ENCODE measurements at regions not wholly inside any gene's neighbourhood (a gene's known extent, or its start where the extent isn't known, plus 50 kb on each side); places are given as distances from the start of the nearest gene placed in this dataset.
"Not testable (repeated sequence)": the region's sequence is repeated elsewhere in the genome, so short reads cannot be mapped to it uniquely, and the experiment has no call there.

DNA sequence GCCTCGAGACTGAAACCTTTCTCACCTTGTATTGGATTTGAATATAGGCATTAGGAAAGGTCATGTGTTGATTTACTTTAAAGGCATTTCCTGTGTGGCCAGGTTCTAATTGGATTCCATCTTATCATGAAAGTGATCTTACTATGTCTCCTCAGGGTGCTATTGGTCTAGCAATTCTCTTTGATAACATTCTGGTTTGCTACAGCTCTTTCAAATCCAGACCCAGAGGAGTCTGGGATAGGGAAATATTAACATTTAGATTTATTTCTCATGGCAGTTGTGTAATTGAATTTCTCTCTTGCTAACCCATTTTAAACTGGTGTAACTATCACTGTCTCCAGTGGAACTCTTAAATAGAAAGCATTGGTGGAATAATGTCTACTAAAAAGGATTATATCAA lies 69.9 kb upstream of the NMUR2 start:
- Histone ChIP-seq H3K27ac (no peak overlapping the region), H3K4me2 (no peak overlapping the region), H3K4me3 (no peak overlapping the region), H3K9me3 (no peaks in the 10 kb centered on the region), H3K4me1 (no peaks in the 10 kb centered on the region)
- ChIA-PET CTCF (no interaction called here), POLR2A (no interaction called here)
- ATAC-seq = no peak
- no peak for DNase-seq (ENCODE audit: low read depth in 1 of 2, low spot score in 1 of 2)
- FAIRE-seq = no peak
- TF ChIP-seq ZSCAN20 (CRISPR knock-in tag; IDR thresholded peaks at IDR 0.05) (no peak), RCOR1 (IDR thresholded peaks at IDR 0.05; ENCODE audit: low read depth, low read length) (no peak), NFE2L2 (conservative IDR thresholded peaks at IDR 0.05; ENCODE audit: low read length) (no peak), MAZ (IDR thresholded peaks at IDR 0.05; ENCODE audit: borderline replicate concordance, low read depth, low read length) (no peak), RARB (CRISPR knock-in tag; IDR thresholded peaks at IDR 0.05) (no peak), ZC3H11A (IDR thresholded peaks at IDR 0.05) (no peak), JUNB (IDR thresholded peaks at IDR 0.05) (no peak), CBX8 (IDR thresholded peaks at IDR 0.05) (no peak), ESRRA (IDR thresholded peaks at IDR 0.05; ENCODE audit: borderline replicate concordance, low read length) (no peak)
- TF ChIP-seq, protein P1, sequence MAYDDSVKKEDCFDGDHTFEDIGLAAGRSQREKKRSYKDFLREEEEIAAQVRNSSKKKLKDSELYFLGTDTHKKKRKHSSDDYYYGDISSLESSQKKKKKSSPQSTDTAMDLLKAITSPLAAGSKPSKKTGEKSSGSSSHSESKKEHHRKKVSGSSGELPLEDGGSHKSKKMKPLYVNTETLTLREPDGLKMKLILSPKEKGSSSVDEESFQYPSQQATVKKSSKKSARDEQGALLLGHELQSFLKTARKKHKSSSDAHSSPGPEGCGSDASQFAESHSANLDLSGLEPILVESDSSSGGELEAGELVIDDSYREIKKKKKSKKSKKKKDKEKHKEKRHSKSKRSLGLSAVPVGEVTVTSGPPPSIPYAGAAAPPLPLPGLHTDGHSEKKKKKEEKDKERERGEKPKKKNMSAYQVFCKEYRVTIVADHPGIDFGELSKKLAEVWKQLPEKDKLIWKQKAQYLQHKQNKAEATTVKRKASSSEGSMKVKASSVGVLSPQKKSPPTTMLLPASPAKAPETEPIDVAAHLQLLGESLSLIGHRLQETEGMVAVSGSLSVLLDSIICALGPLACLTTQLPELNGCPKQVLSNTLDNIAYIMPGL (CRISPR knock-in tag; IDR thresholded peaks at IDR 0.05; ENCODE audit: borderline replicate concordance) = no peak
- TF ChIP-seq, protein P2, sequence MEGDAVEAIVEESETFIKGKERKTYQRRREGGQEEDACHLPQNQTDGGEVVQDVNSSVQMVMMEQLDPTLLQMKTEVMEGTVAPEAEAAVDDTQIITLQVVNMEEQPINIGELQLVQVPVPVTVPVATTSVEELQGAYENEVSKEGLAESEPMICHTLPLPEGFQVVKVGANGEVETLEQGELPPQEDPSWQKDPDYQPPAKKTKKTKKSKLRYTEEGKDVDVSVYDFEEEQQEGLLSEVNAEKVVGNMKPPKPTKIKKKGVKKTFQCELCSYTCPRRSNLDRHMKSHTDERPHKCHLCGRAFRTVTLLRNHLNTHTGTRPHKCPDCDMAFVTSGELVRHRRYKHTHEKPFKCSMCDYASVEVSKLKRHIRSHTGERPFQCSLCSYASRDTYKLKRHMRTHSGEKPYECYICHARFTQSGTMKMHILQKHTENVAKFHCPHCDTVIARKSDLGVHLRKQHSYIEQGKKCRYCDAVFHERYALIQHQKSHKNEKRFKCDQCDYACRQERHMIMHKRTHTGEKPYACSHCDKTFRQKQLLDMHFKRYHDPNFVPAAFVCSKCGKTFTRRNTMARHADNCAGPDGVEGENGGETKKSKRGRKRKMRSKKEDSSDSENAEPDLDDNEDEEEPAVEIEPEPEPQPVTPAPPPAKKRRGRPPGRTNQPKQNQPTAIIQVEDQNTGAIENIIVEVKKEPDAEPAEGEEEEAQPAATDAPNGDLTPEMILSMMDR (IDR thresholded peaks at IDR 0.05) = no peak
- TF ChIP-seq, protein P3, sequence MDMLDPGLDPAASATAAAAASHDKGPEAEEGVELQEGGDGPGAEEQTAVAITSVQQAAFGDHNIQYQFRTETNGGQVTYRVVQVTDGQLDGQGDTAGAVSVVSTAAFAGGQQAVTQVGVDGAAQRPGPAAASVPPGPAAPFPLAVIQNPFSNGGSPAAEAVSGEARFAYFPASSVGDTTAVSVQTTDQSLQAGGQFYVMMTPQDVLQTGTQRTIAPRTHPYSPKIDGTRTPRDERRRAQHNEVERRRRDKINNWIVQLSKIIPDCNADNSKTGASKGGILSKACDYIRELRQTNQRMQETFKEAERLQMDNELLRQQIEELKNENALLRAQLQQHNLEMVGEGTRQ (IDR thresholded peaks at IDR 0.05) = no peak
- 0% methylated on average over 1 of the region's 1 CpG for WGBS (ENCODE audit: missing lambda C conversion rate)

DNA sequence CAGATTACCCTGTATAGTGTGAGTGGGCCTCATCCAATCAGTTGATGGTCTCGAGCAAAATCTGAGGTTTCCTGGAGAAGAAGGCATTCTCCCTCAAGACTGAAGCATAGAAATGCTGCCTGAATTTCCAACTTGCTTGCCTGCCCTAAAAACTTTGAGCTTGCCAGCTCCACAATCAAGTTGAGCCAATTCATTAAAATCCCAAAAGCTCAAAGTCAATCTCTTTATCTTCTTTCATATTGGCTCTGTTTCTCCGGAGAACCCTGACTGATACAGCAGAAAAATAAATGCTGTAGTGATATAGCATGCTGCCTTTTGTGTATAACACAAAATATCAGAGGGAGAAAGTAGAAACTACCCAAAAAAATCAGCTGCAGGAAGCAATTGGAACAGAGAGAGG lies 72.5 kb upstream of the NMUR2 start:
- ChIA-PET CTCF (no interaction called here), POLR2A (no interaction called here)
- TF ChIP-seq POLR2AphosphoS2 (conservative IDR thresholded peaks at IDR 0.05; ENCODE audit: low read length) = no peak
- no peak for TF ChIP-seq CHD2 (IDR thresholded peaks at IDR 0.05; ENCODE audit: low read length, partially characterized antibody)
- TF ChIP-seq, protein P4, sequence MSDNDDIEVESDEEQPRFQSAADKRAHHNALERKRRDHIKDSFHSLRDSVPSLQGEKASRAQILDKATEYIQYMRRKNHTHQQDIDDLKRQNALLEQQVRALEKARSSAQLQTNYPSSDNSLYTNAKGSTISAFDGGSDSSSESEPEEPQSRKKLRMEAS (IDR thresholded peaks at IDR 0.05) = no peak
- no peak for TF ChIP-seq RAD21 (conservative IDR thresholded peaks at IDR 0.05 in 1 of 2, IDR thresholded peaks at IDR 0.05 in 1 of 2)
- TF ChIP-seq SMC3 (IDR thresholded peaks at IDR 0.05) = no peak
- TF ChIP-seq POLR2A (IDR thresholded peaks at IDR 0.05; ENCODE audit: low read length) = no peak
- TF ChIP-seq BHLHE40 (IDR thresholded peaks at IDR 0.05; ENCODE audit: low read depth, low read length) = no peak
- TF ChIP-seq, protein P5, sequence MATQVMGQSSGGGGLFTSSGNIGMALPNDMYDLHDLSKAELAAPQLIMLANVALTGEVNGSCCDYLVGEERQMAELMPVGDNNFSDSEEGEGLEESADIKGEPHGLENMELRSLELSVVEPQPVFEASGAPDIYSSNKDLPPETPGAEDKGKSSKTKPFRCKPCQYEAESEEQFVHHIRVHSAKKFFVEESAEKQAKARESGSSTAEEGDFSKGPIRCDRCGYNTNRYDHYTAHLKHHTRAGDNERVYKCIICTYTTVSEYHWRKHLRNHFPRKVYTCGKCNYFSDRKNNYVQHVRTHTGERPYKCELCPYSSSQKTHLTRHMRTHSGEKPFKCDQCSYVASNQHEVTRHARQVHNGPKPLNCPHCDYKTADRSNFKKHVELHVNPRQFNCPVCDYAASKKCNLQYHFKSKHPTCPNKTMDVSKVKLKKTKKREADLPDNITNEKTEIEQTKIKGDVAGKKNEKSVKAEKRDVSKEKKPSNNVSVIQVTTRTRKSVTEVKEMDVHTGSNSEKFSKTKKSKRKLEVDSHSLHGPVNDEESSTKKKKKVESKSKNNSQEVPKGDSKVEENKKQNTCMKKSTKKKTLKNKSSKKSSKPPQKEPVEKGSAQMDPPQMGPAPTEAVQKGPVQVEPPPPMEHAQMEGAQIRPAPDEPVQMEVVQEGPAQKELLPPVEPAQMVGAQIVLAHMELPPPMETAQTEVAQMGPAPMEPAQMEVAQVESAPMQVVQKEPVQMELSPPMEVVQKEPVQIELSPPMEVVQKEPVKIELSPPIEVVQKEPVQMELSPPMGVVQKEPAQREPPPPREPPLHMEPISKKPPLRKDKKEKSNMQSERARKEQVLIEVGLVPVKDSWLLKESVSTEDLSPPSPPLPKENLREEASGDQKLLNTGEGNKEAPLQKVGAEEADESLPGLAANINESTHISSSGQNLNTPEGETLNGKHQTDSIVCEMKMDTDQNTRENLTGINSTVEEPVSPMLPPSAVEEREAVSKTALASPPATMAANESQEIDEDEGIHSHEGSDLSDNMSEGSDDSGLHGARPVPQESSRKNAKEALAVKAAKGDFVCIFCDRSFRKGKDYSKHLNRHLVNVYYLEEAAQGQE (IDR thresholded peaks at IDR 0.05) = no peak
- TF ChIP-seq SREBF2 (IDR thresholded peaks at IDR 0.05) = no peak
- TF ChIP-seq, protein P2 (IDR thresholded peaks at IDR 0.05) = no peak
- no peak for TF ChIP-seq MYC (IDR thresholded peaks at IDR 0.05; ENCODE audit: borderline replicate concordance, low read length)
- TF ChIP-seq FOSB (CRISPR knock-in tag; IDR thresholded peaks at IDR 0.05) = no peak
- Histone ChIP-seq H3K4me2 (no peak overlapping the region), H3K27ac (no peak overlapping the region), H3K9me3 (no peaks in the 10 kb centered on the region), H3K4me3 (no peak overlapping the region), H3K4me1 (no peaks in the 10 kb centered on the region)
- ATAC-seq (no peak), FAIRE-seq (no peak), DNase-seq (ENCODE audit: low read depth in 1 of 2, low spot score in 1 of 2) (no peak)
- 9% methylated on average over 2 of the region's 2 CpGs for WGBS (ENCODE audit: missing lambda C conversion rate)

DNA sequence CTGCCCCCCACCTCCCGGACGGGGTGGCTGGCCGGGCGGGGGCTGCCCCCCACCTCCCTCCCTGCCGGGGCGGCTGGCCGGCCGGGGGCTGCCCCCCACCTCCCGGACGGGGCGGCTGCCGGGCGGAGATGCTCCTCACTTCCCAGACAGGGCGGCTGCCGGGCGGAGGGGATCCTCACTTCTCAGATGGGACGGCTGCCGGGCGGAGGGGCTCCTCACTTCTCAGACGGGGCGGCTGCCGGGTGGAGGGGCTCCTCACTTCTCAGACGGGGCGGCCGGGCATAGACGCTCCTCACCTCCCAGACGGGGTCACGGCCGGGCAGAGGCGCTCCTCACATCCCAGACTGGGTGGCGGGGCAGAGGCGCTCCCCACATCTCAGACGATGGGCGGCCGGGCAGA lies 74.8 kb upstream of the NMUR2 start:
- H3K4me3 ChIP-seq; ATAC-seq; H3K9me3 ChIP-seq; H3K4me1 ChIP-seq; POLR2A ChIA-PET; CTCF ChIA-PET; DNase-seq (ENCODE audit: low read depth in 1 of 2, low spot score in 1 of 2); H3K27ac ChIP-seq; FAIRE-seq; H3K4me2 ChIP-seq: not testable (repeated sequence)
- WGBS (ENCODE audit: missing lambda C conversion rate) = 78% methylated on average over 16 of the region's 35 CpGs

DNA sequence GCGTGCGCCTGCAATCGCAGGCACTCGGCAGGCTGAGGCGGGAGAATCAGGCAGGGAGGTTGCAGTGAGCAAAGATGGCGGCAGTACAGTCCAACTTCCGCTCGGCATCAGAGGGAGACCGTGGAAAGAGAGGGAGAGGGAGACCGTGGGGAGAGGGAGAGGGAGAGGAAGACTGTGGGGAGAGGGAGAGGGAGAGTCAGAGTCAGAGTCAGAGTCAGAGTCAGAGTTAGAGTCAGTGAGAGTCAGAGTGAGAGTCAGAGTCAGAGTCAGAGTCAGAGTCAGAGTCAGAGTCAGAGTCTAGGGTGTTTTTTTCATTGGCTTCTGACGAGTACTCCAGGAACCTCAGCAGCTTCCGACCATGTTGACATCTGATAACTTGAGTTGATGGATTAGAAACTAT lies 75.6 kb upstream of the NMUR2 start:
- FAIRE-seq; CTCF ChIA-PET; H3K27ac ChIP-seq; ATAC-seq; H3K4me3 ChIP-seq; H3K9me3 ChIP-seq; H3K4me1 ChIP-seq; DNase-seq (ENCODE audit: low read depth in 1 of 2, low spot score in 1 of 2); POLR2A ChIA-PET; H3K4me2 ChIP-seq: not testable (repeated sequence)
- WGBS (ENCODE audit: missing lambda C conversion rate) = 63% methylated on average over 12 of the region's 12 CpGs
